ENCODE measurements at regions not wholly inside any gene's neighbourhood (a gene's known extent, or its start where the extent isn't known, plus 50 kb on each side); places are given as distances from the start of the nearest gene placed in this dataset.

DNA sequence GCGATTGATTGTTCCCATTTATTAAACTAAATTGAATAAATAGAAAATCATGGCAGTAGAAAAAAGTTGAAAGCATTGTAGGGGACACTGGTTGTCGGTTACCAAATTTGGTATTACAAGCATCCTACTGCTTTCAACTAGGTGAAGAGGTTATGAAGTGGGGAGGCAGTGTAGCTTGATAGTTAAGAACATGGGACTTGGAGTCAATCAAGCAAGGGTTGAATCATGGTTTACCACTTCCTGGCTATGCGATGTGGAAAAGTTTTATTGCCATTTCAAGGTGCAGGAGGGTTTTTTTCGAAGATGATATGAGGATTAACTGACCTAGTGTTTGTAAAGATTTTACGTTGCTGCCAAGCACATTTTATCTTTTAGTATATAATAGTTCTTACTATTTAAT is 318.2 kb upstream of the KCNH8 start:
- DNase-seq (ENCODE audit: low read depth), result no peak
- TF ChIP-seq, protein P1, sequence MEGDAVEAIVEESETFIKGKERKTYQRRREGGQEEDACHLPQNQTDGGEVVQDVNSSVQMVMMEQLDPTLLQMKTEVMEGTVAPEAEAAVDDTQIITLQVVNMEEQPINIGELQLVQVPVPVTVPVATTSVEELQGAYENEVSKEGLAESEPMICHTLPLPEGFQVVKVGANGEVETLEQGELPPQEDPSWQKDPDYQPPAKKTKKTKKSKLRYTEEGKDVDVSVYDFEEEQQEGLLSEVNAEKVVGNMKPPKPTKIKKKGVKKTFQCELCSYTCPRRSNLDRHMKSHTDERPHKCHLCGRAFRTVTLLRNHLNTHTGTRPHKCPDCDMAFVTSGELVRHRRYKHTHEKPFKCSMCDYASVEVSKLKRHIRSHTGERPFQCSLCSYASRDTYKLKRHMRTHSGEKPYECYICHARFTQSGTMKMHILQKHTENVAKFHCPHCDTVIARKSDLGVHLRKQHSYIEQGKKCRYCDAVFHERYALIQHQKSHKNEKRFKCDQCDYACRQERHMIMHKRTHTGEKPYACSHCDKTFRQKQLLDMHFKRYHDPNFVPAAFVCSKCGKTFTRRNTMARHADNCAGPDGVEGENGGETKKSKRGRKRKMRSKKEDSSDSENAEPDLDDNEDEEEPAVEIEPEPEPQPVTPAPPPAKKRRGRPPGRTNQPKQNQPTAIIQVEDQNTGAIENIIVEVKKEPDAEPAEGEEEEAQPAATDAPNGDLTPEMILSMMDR (IDR thresholded peaks at IDR 0.05; ENCODE audit: low read depth, low read length, missing control alignments), result no peak
- no peak overlapping the region for H3K4me3 ChIP-seq (ENCODE audit: low read depth, low read length)

DNA sequence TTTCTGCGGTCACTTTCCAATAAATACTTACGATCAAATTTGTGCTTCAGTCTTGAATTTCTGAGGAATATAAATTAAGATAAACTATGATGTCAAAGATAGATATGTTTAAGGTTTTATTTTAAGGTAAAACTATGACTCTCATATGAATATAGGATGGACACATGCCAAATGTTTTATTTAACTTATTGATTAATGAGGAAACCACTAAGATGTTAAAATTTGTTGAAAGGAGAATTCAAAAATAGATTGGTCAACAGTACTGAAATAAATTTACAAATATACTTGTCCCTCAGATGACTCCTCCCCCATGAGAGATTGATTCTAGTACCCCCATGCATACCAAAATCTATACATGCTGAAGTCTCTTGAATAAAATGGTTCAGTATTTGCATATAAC is 319.7 kb upstream of the KCNH8 start:
- TF ChIP-seq, protein P1 (IDR thresholded peaks at IDR 0.05; ENCODE audit: low read depth, low read length, missing control alignments), result no peak
- DNase-seq (ENCODE audit: low read depth), result no peak
- H3K4me3 ChIP-seq (ENCODE audit: low read depth, low read length), result no peak overlapping the region

DNA sequence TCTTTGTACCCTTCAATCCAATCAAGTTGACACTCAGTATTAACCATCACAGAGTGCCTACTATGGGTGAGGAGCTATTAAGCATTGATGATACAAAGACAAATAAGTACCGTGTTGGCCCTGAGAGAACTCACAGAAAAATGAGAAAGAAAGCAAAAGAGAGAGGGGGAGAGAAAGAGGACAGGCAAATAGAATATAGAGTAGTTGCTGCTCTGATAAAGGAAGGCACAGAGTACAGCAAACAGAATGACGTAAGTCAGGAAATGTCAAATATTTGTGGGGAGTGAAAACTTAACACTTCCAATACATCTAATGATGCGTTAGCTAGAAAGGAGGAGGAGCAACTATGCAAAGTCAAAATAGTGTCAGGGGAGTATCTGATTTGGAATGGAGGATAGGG is 320.6 kb upstream of the KCNH8 start:
- no peak overlapping the region for H3K4me3 ChIP-seq (ENCODE audit: low read depth, low read length)
- TF ChIP-seq, protein P1 (IDR thresholded peaks at IDR 0.05; ENCODE audit: low read depth, low read length, missing control alignments), result no peak
- DNase-seq (ENCODE audit: low read depth), result no peak

DNA sequence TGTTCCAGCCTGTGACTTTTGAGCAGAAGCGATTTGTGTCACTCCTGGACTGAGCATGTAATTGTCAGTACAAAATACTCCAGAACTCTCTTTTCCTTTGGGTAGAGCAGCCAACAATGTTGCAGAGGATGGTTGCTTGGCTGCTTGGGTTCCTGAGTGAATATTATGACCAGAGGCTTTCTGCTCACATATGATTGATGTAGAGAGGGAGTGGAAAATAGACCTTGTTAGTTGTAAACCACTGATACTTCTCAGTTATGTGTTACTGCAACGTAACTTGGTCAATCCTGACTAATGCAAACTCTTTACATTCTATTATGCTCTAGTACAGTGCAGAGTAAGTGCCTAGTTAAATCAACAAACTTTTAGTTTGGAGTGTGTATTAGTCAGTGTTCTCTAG is 322.6 kb upstream of the KCNH8 start:
- H3K4me3 ChIP-seq (ENCODE audit: low read depth, low read length), result no peak overlapping the region
- DNase-seq (ENCODE audit: low read depth), result no peak
- TF ChIP-seq, protein P1 (IDR thresholded peaks at IDR 0.05; ENCODE audit: low read depth, low read length, missing control alignments), result no peak

DNA sequence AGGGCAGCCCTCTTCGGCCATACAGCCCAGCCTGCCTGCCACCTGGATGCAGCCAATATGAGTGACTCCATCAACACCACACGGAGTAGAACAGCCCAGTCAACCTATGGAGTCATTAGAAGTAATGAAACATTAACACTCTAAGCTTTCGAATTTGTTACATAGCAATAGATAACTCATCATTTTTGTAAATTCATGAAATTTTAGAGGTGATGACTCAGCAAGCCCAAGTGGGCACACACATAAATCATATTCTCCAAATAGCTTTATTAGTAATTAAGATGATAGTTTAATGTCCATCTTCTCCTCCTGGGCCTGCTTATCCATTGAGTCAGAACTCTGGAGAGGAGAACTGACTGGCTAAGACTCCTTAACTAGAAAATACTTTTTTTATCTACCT is 335.0 kb upstream of the KCNH8 start:
- no peak for DNase-seq (ENCODE audit: low read depth)
- TF ChIP-seq, protein P1 (IDR thresholded peaks at IDR 0.05; ENCODE audit: low read depth, low read length, missing control alignments), result no peak
- no peak overlapping the region for H3K4me3 ChIP-seq (ENCODE audit: low read depth, low read length)

DNA sequence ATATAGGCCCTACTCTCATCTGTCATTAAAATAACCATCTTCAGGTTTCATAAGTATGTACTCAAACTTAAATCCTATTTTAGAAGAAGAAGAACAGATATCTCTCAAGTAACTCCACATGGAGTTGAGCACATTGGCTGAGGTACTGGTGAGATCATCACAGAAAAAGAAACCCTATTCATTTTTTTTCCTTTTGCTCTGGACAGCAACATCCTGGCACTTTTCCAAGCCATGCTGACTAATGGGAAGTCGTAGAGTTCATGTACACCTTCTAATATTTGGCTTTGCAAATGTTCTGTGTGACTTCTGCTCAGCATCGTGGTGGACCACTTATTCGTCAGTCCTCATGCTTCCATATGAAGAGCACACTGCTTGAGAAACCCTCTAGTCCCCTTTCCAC is 336.0 kb upstream of the KCNH8 start:
- H3K4me3 ChIP-seq (ENCODE audit: low read depth, low read length), result no peak overlapping the region
- TF ChIP-seq, protein P1 (IDR thresholded peaks at IDR 0.05; ENCODE audit: low read depth, low read length, missing control alignments), result no peak
- DNase-seq (ENCODE audit: low read depth), result no peak

DNA sequence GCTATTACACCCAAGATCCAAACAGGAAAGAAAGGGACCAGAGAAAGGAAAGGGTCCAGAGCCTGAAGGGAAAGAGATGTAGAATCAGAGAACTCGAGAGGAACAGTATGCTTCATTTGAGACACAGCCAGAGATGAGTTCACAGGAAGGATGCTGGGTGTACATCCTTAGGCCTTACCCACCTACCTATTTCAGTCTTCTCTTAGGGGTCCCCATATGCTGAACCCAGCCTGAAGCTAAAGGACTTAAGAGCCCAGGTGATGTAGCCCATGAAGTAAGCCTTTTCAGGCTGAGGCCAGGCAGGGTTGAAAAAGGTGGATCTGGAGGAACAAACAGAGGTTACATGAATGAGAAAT is 338.0 kb upstream of the KCNH8 start:
- DNase-seq (ENCODE audit: low read depth), result no peak
- no peak overlapping the region for H3K4me3 ChIP-seq (ENCODE audit: low read depth, low read length)
- TF ChIP-seq, protein P1 (IDR thresholded peaks at IDR 0.05; ENCODE audit: low read depth, low read length, missing control alignments), result no peak

Data from GM12864 (cell line).